GM12865 (cell line): ENCODE measurements at regions not wholly inside any gene's neighbourhood (a gene's known extent, or its start where the extent isn't known, plus 50 kb on each side); places are given as distances from the start of the nearest gene placed in this dataset.

Source experiments
- DNase-seq: peaks from one replicate; pipeline ENCODE4 v3.0.0; 2010; ENCODE audit warnings: low read depth
- H3K4me3 ChIP-seq: 2 replicates; pipeline ENCODE4 v1.5.1; 2011; ENCODE audit warnings: mild to moderate bottlenecking, low read depth, low read length, control low read depth
- TF ChIP-seq, protein P1 (sequence below): IDR thresholded peaks from 2 replicates; pipeline ENCODE4 v1.5.1; 2011; ENCODE audit warnings: low read length, control low read depth, low read depth, inconsistent platforms; ENCODE audit not compliant: insufficient read depth; ENCODE audit errors: missing control alignments

DNA sequence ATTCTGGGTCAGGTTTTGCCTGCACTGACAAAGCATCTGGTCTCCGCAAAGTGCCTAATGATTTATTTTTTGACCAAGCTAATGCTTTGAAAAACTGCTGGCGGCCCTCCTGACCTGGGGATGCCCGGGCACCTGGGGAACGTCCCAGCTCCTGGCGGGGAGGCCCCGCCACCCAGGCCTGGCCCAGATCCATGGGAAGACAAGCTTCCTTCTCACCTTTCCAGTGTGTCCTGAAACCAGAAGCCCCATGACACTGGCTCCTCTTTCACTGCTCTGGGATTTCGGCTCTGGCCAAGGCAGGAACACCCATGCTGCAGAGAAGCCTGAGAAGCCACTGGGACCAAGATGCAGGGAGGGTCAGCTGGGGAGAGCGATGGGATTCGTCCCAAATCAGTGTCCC lies 144.1 kb downstream of the SEC61B start:
- TF ChIP-seq, protein P1, sequence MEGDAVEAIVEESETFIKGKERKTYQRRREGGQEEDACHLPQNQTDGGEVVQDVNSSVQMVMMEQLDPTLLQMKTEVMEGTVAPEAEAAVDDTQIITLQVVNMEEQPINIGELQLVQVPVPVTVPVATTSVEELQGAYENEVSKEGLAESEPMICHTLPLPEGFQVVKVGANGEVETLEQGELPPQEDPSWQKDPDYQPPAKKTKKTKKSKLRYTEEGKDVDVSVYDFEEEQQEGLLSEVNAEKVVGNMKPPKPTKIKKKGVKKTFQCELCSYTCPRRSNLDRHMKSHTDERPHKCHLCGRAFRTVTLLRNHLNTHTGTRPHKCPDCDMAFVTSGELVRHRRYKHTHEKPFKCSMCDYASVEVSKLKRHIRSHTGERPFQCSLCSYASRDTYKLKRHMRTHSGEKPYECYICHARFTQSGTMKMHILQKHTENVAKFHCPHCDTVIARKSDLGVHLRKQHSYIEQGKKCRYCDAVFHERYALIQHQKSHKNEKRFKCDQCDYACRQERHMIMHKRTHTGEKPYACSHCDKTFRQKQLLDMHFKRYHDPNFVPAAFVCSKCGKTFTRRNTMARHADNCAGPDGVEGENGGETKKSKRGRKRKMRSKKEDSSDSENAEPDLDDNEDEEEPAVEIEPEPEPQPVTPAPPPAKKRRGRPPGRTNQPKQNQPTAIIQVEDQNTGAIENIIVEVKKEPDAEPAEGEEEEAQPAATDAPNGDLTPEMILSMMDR, result no peak
- no peak for DNase-seq
- no peak overlapping the region for H3K4me3 ChIP-seq

DNA sequence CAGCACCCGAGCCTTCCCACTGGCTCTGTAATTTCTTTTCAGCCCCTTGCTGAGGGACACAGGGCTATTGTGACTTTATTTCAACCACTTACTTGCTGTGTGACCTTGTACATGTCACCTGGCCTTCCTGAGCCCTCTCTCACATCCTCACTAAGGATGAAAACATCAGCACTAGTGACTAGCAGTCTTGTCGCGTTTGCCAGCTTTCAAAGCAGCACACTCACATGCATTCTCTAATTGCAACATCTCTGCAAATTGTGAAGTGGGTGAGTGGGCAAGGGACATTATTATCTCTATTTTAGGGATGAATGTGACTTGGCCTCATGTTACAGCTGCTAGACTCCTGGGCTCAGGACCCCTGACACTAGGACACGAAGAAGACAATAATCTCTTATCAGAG lies 144.5 kb downstream of the SEC61B start:
- DNase-seq, result no peak
- H3K4me3 ChIP-seq, result no peak overlapping the region
- TF ChIP-seq, protein P1, result no peak

DNA sequence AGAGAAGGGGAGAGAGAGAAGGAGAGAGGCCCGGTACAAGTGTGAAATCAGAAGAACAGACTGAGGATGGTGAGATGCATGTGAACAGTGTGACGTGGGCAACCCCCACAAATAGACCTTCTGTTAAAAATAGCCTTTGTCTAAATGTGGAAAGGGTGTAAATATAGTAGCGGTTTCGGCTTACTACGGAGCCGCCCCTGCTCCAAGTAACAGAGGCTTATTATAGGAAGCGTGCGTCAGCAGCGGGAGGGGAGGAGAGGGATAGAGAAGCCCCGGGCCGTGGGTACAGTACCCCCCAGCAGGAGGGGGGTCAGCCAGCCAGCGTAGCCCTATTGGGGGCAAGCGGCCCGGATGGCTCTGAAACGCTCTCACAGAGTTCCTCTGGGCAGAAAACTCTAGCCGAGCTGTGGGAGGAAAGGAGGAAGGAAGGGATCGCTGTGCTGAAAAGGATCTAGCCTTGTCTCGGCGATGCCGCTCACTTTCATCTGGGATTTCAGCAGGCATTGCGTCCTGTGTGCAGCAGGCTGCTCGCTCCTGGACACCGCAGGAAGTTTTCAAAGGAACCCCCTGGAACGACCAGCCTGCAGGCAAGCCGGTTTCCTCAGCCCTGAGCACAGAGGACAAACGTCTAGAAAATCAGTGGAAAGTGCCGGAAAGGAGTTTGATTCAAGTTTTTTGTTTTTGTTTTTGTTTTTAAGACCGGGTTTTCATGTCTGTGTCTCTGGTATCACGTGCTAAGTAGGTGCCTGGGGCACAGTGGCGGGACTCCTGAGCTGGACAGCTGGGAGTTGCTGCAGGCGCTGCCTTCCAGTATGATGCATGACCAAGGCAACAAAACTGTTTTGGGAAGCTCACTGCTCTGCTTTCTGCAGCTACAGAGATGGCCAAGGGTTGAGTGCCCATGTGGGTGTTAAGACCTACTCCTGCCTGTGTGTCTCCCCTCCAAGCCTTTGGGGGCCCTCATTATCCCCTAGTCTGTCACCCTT lies 146.6 kb downstream of the SEC61B start:
- H3K4me3 ChIP-seq, result no peak overlapping the region
- DNase-seq, result peak; percentile 35

DNA sequence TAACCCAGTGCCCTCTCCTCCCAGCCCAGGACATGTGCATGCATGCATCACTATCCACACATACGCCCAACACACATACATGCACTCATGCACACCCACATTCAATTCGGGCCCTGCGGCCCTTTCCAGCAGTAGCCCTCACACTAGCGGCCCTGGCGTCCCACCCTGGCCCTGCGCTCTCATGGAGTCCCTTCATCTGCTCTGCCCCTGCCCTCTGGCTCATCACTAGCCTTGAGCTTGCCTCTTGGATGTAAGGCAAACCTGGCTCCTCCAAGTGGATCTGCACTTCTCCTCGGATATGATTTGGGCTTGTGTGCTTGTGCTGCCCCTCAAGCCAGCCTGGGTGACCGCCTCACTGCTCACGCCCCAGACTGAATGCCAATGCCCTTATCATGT lies 147.2 kb downstream of the SEC61B start:
- DNase-seq, result no peak
- TF ChIP-seq, protein P1, result no peak
- no peak overlapping the region for H3K4me3 ChIP-seq

More for the DNA sequence above, 146.6 kb downstream of the SEC61B start:
- TF ChIP-seq, protein P1, result no peak

DNA sequence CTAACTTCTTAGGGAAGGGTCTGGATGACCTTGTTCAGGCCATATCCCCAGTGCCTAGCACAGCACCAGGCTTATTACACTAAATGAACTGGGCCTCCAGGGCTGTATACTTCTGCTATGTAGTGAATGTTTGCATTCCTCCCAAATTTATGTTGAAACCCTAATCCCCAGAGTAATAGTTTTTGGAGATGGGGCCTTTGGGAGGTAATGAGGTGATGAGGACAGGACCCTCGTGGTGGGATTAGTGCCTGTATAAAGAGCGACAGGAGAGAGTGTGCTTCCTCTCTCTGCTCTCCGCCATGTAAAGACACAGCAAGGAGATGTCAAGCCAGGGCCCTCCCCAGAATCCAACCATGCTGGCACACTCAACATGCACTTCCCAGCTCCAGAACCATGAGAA lies 148.3 kb downstream of the SEC61B start:
- no peak for DNase-seq
- H3K4me3 ChIP-seq, result no peak overlapping the region
- TF ChIP-seq, protein P1, result no peak

DNA sequence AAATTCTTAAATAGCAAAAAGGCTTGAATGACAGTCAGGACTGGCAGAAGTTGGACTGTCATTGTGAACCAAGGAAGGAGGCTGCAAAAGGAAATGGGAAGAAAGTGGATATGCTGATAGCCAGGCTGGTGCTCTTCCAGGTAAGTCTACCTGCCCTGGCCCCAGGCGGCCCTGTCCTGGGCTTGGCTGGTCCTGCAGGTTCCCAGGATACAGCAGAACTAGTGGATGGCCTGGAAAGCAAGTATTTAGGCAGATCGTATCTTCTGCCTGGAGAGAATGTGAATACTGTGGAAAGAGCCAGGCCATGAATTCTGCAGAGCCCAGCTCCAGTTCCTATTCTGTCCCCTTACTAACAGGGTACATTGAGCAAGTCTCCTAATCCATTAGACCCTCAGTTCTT lies 149.3 kb downstream of the SEC61B start:
- no peak for DNase-seq
- TF ChIP-seq, protein P1, result no peak
- H3K4me3 ChIP-seq, result no peak overlapping the region
